ENCODE measurements at regions not wholly inside any gene's neighbourhood (a gene's known extent, or its start where the extent isn't known, plus 50 kb on each side); places are given as distances from the start of the nearest gene placed in this dataset.

- no peak for DNase-seq
Observed at GRCh38 chr2:64196963-64197362, 52.7 kb upstream of the PELI1 start.

- DNase-seq = no peak
Observed at GRCh38 chr2:64201151-64201550, 56.9 kb upstream of the PELI1 start.

- DNase-seq = peak; percentile 47
Observed at GRCh38 chr2:64202206-64202845, 58.1 kb upstream of the PELI1 start.

- no peak for DNase-seq
Observed at GRCh38 chr2:64203131-64203857, 59.1 kb upstream of the PELI1 start.

- no peak for DNase-seq
Observed at GRCh38 chr2:64203858-64204632, 59.8 kb upstream of the PELI1 start.

- no peak for DNase-seq
Observed at GRCh38 chr2:64204703-64205102, 60.5 kb upstream of the PELI1 start.

GRCh38 chr2:64205415-64205814 is 61.2 kb upstream of the PELI1 start:
- DNase-seq = no peak

GRCh38 chr2:64207573-64207972 is 63.4 kb upstream of the PELI1 start:
- no peak for DNase-seq

- no peak for DNase-seq
Observed at GRCh38 chr2:64210816-64211215, 66.6 kb upstream of the PELI1 start.

- no peak for DNase-seq
Observed at GRCh38 chr2:64211276-64211921, 67.2 kb upstream of the PELI1 start.

- no peak for DNase-seq
Observed at GRCh38 chr2:64212346-64212745, 68.1 kb upstream of the PELI1 start.

GRCh38 chr2:64212801-64213321 is 68.6 kb upstream of the PELI1 start:
- no peak for DNase-seq

GRCh38 chr2:64213532-64214275 is 69.5 kb upstream of the PELI1 start:
- no peak for DNase-seq

- peak; percentile 32 for DNase-seq
Observed at GRCh38 chr2:64214281-64215115, 70.3 kb upstream of the PELI1 start.

- no peak for DNase-seq
Observed at GRCh38 chr2:64217198-64217869, 73.1 kb upstream of the PELI1 start.

GRCh38 chr2:64218137-64218802 is 74.0 kb upstream of the PELI1 start:
- DNase-seq = no peak

GRCh38 chr2:64219149-64219548 is 74.9 kb upstream of the PELI1 start:
- DNase-seq = no peak

GRCh38 chr2:64220265-64220664 is 76.0 kb upstream of the PELI1 start:
- no peak for DNase-seq

GRCh38 chr2:64220894-64221617 is 76.8 kb upstream of the PELI1 start:
- no peak for DNase-seq

GRCh38 chr2:64221935-64222334 is 77.7 kb upstream of the PELI1 start:
- DNase-seq = no peak

Data from NCI-H774 (cell line).